Fibroblast of lung (primary cell): ENCODE measurements at regions not wholly inside any gene's neighbourhood (a gene's known extent, or its start where the extent isn't known, plus 50 kb on each side); places are given as distances from the start of the nearest gene placed in this dataset.

Experiments
- DNase-seq, 2 donors: peaks; one replicate each; pipeline versions ENCODE4 v3.0.0 to v3.0.0-alpha.2; 2010; ENCODE audit warnings: low read depth in 2 of 2
- H2AFZ ChIP-seq: 2 replicates; pipeline ENCODE4 v1.5.1; 2012; ENCODE audit warnings: low read length, control low read depth, inconsistent platforms
- H3K27ac ChIP-seq: 2 replicates; pipeline ENCODE4 v1.5.1; 2011; ENCODE audit warnings: low read length, control low read depth; ENCODE audit not compliant: insufficient read depth
- H3K27me3 ChIP-seq: 2 replicates; pipeline ENCODE4 v1.5.1; 2011; ENCODE audit warnings: mild to moderate bottlenecking, low read length; ENCODE audit not compliant: control insufficient read depth, insufficient read depth
- H3K36me3 ChIP-seq: 2 replicates; pipeline ENCODE4 v1.5.1; 2011; ENCODE audit warnings: low read length; ENCODE audit not compliant: control insufficient read depth, insufficient read depth
- H3K4me1 ChIP-seq: 2 replicates; pipeline ENCODE4 v1.5.1; 2011; ENCODE audit warnings: low read length; ENCODE audit not compliant: control insufficient read depth, insufficient read depth; ENCODE audit errors: extremely low read depth
- H3K4me2 ChIP-seq: 2 replicates; pipeline ENCODE4 v1.5.1; 2011; ENCODE audit warnings: low read length, control low read depth; ENCODE audit not compliant: insufficient read depth; ENCODE audit errors: extremely low read depth
- H3K4me3 ChIP-seq, 4 experiments: fragments of 200-600 bp in 1 of 4; sonication (generic) in 1 of 4; replicated peaks in 1 of 4; 2 replicates each; pipeline ENCODE4 v1.5.1; 2011 to 2016; ENCODE audit warnings: low read length in 4 of 4, low read depth in 3 of 4, mild to moderate bottlenecking in 3 of 4, control low read depth in 2 of 4, inconsistent platforms in 1 of 4, mixed read lengths in 1 of 4; ENCODE audit not compliant: insufficient read depth in 1 of 4; ENCODE audit errors: control extremely low read depth in 1 of 4
- H3K79me2 ChIP-seq: 2 replicates; pipeline ENCODE4 v1.5.1; 2012; ENCODE audit warnings: mild to moderate bottlenecking, low read length, inconsistent platforms; ENCODE audit not compliant: control insufficient read depth, insufficient read depth
- H3K9ac ChIP-seq: 2 replicates; pipeline ENCODE4 v1.5.1; 2011; ENCODE audit warnings: mild to moderate bottlenecking, low read length, control low read depth; ENCODE audit not compliant: insufficient read depth
- H3K9me3 ChIP-seq: 2 replicates; pipeline ENCODE4 v1.5.1; 2012; ENCODE audit warnings: low read depth, low read length; ENCODE audit not compliant: control insufficient read depth, insufficient read depth
- H4K20me1 ChIP-seq: 2 replicates; pipeline ENCODE4 v1.5.1; 2011; ENCODE audit warnings: low read length; ENCODE audit not compliant: control insufficient read depth, insufficient read depth; ENCODE audit errors: extremely low read depth
- CTCF ChIP-seq, 2 donors: IDR thresholded peaks in 1 of 2; conservative IDR thresholded peaks in 1 of 2; 1 replicate in 1 of 2; 2 replicates in 1 of 2; pipeline ENCODE4 v1.5.1; 2011 to 2012; ENCODE audit warnings: low read length in 2 of 2, control low read depth in 1 of 2, inconsistent platforms in 1 of 2, low read depth in 1 of 2, mild to moderate bottlenecking in 1 of 2
- EZH2 ChIP-seq: IDR thresholded peaks from 2 replicates; pipeline ENCODE4 v1.5.1; 2012; ENCODE audit warnings: low read length, control low read depth, mild to moderate bottlenecking; ENCODE audit errors: missing control alignments

GRCh38 chr9:22857316-22857715 is 410.7 kb downstream of the DMRTA1 start:
- H3K4me1 ChIP-seq = no peaks in the 10 kb centered on the region
- no peaks in the 10 kb centered on the region for H3K36me3 ChIP-seq
- no peak overlapping the region for H3K9ac ChIP-seq
- H4K20me1 ChIP-seq = no peaks in the 10 kb centered on the region
- DNase-seq = no peak
- no peak overlapping the region for H3K4me3 ChIP-seq
- H3K27me3 ChIP-seq = no peaks in the 10 kb centered on the region
- no peaks in the 10 kb centered on the region for H3K79me2 ChIP-seq
- no peak for TF ChIP-seq EZH2
- no peak for TF ChIP-seq CTCF (conservative IDR thresholded peaks at IDR 0.05 in 1 of 2, IDR thresholded peaks at IDR 0.05 in 1 of 2; ENCODE audit: low read depth in 1 of 2, low read length in 2 of 2)
- no peak overlapping the region for H3K27ac ChIP-seq
- H3K4me2 ChIP-seq = no peak overlapping the region
- H2AFZ ChIP-seq = no peak overlapping the region
- H3K9me3 ChIP-seq = no peaks in the 10 kb centered on the region

GRCh38 chr9:22863106-22863505 is 416.5 kb downstream of the DMRTA1 start:
- Histone ChIP-seq H3K9ac (no peak overlapping the region), H3K4me3 (no peak overlapping the region), H2AFZ (no peak overlapping the region), H3K9me3 (no peaks in the 10 kb centered on the region), H3K79me2 (no peaks in the 10 kb centered on the region), H3K36me3 (no peaks in the 10 kb centered on the region), H3K27ac (no peak overlapping the region), H4K20me1 (no peaks in the 10 kb centered on the region), H3K4me1 (no peaks in the 10 kb centered on the region), H3K4me2 (no peak overlapping the region), H3K27me3 (no peaks in the 10 kb centered on the region)
- TF ChIP-seq CTCF (conservative IDR thresholded peaks at IDR 0.05 in 1 of 2, IDR thresholded peaks at IDR 0.05 in 1 of 2; ENCODE audit: low read depth in 1 of 2, low read length in 2 of 2) = no peak
- no peak for TF ChIP-seq EZH2
- no peak for DNase-seq

GRCh38 chr9:22863736-22864135 is 417.1 kb downstream of the DMRTA1 start:
- no peak overlapping the region for H3K9ac ChIP-seq
- H3K4me2 ChIP-seq = no peak overlapping the region
- DNase-seq = no peak

More at GRCh38 chr9:22863736-22864135, 417.1 kb downstream of the DMRTA1 start:
- Histone ChIP-seq H3K4me1 (no peaks in the 10 kb centered on the region), H3K4me3 (no peak overlapping the region), H2AFZ (no peak overlapping the region), H3K27ac (no peak overlapping the region), H3K27me3 (no peaks in the 10 kb centered on the region), H3K79me2 (no peaks in the 10 kb centered on the region), H4K20me1 (no peaks in the 10 kb centered on the region), H3K9me3 (no peaks in the 10 kb centered on the region), H3K36me3 (no peaks in the 10 kb centered on the region)
- no peak for TF ChIP-seq EZH2
- TF ChIP-seq CTCF (conservative IDR thresholded peaks at IDR 0.05 in 1 of 2, IDR thresholded peaks at IDR 0.05 in 1 of 2; ENCODE audit: low read depth in 1 of 2, low read length in 2 of 2) = no peak
